SK-N-SH treated with all-trans-retinoic acid at 6 μM for 48 hours (cell line): ENCODE measurements at regions not wholly inside any gene's neighbourhood (a gene's known extent, or its start where the extent isn't known, plus 50 kb on each side); places are given as distances from the start of the nearest gene placed in this dataset.

Experiments used
- PATZ1 ChIP-seq: fragments of 250-450 bp; sonication (Bioruptor Pico); IDR thresholded peaks from 2 replicates; pipeline ENCODE4 v1.8.0; 2020; ENCODE audit warnings: mild to moderate bottlenecking, moderate library complexity, borderline replicate concordance
- ZNF70 ChIP-seq: fragments of 450-650 bp; formaldehyde crosslinking; IDR thresholded peaks from 2 replicates; pipeline ENCODE4 v1.5.0; 2020; ENCODE audit warnings: mild to moderate bottlenecking, moderate library complexity

GRCh38 chr18:45312555-45313126, 302.6 kb upstream of the SLC14A2 start:
- TF ChIP-seq ZNF70 (CRISPR knock-in tag) (no peak), PATZ1 (CRISPR knock-in tag) (no peak)
